ENCODE measurements at regions not wholly inside any gene's neighbourhood (a gene's known extent, or its start where the extent isn't known, plus 50 kb on each side); places are given as distances from the start of the nearest gene placed in this dataset.
"Not testable (repeated sequence)": the region's sequence is repeated elsewhere in the genome, so short reads cannot be mapped to it uniquely, and the experiment has no call there.

DNA sequence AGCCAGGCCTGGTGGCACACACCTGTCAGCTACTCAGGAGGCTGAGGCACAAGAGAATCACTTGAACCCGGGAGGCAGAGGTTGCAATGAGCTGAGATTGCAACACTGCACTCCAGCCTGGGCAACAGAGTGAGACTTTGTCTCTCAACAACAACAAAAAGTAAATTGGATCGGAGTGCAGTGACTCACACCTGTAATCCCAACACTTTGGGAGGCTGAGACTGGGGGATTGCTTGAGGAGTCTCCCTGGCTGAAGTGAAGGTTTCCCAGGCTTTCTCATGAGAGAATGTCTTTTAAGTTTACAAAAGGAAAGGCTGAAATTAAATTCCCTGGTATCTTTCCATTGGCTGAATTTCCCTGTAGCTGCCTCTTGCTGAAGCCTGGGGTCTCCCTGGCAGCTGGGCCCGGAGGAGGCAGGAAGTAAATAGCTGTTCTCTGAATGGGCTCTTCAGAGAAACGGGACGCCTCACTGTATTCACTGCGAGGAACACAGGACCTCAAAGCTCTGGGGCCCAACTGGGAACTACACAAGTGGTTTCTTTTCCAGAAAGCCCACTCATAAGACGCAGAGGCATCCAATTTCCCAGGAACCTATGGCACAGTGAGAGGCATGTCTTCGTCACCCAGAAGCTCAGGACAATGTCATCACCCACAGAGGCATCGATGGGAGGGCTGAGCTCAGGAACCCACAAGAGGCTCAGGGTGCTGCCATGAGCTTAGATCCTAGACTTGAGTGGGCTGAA, 77.4 kb upstream of the SMURF2 start:
- intact Hi-C loops (cut with DNase I): no loop called here
- ATAC-seq (no peak), DNase-seq (ENCODE audit: low spot score) (no peak)

DNA sequence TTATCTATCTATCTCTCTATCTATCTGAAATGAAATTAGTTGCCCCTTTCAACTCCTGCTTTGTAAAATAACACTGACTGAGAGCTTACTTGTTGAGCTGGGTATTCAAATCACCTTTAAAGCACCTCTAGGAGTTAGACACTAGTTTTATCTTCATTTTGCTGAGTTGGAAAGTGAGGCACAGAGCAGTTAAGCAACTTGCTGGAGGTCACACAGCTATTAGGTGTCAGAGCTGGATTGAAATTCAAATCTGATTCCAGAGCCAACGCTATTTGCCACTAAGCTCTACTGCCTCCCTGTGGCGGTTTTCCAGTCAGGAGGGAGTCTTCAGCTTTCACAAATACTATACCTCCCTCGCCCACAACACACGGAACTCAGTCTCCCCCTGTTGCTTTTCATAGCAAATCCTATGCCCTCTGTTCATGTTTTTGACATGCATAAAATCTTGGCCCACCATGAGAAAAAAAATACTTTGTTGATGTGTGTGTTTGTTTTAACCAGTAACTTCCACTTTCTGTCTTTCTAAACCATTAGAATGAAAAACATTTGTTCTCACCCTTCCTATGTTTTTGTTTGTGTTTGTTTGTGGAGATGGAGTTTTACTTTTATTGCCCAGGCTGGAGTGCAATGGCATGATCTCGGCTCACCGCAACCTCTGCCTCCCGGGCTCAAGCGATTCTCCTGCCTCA, 74.8 kb upstream of the SMURF2 start:
- DNase-seq (ENCODE audit: low spot score) (no peak), ATAC-seq (no peak)
- intact Hi-C loops (cut with DNase I): no loop called here

DNA sequence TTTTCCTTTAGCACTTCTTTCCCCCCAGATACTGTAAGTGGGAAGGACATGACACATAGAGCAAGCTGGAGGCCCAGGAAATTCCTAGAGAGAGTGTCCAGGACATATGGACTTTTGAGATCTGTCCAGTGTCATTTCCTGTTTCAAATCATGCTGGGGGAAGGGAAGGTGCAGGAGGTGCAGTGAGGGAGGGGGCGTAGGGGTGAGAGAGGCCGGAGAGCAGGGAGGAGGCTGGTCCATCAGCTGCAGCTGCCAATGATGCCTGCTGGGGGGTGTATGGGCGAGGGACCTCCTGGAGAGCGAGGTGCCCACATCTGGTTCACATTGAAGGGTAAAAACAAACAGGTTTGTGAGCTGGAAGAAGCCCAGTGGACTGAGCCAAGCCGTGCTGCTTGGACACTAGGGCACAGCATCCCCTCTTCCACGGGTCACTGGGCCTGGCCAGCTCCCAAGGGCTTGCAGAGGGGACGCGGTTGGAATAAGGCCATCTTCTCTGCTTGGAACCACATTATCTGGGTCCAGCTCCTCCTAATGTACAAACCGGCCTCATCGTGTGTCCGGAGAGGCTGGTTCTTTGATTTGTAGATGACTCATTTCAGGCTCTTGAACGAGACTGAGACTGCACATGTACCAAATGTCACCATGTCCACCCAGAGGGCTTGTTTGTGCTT, 70.4 kb upstream of the SMURF2 start:
- intact Hi-C loops (cut with DNase I): no loop called here
- ATAC-seq (peak; percentile 77), DNase-seq (ENCODE audit: low spot score) (no peak)

DNA sequence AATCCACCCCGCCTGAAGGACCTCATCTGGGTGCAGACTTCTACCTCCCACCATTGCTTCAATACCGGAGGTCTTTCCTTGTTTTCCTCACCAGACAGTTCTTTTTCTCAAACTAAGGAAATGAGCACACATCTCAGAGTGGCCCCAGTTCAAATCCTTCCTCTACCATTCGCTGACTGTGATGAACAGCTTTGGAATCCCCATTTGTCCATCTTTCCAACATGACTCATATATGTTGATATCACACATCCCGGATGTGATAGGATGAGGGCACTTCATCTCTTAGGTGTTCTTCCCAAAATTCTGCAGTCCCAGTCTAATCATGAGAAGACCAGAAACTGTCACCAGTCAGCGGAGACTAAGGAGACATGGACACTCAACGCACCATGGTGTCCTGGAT, 67.9 kb upstream of the SMURF2 start:
- DNase-seq (ENCODE audit: low spot score); intact Hi-C loops (cut with DNase I): not testable (repeated sequence)

GRCh38 chr17:64729201-64729600, 67.1 kb upstream of the SMURF2 start:
- no peak for DNase-seq (ENCODE audit: low spot score)
- intact Hi-C loops (cut with DNase I): no loop called here

More for the DNA sequence above, 67.9 kb upstream of the SMURF2 start:
- not testable (repeated sequence) for ATAC-seq

DNA sequence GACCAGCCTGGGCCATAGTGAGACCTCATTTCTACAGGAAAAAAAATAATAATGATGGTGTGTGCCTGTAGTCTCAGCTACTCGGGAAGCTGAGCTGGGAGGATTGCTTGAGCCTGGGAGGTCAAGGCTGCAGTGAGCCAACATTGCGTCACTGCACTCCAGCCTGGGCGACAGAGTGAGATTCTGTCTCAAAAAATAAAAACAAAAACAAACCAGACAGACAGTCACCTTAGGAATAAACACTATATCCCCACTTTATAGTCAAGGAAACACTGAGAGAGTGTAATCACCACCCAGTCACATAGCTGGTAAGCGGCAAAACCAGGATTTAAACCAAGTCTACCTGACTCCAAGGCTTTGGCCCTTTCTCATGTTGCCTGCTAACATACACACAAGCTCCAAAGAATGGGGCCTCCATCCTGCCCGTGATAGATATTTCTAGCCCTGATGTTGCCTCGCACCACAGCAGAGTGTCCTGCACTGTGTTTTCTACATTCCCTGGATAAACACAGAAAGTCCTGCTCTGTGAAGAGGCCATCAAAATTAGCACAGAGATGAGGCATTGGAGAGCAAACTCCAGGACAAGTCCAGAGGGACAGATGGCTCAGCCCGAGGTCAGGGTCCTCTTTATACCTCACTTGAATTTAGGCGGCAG, 66.1 kb upstream of the SMURF2 start:
- no peak for ATAC-seq
- intact Hi-C loops (cut with DNase I): no loop called here
- no peak for DNase-seq (ENCODE audit: low spot score)

More at GRCh38 chr17:64729201-64729600, 67.1 kb upstream of the SMURF2 start:
- no peak for ATAC-seq

GRCh38 chr17:64726025-64726424, 63.9 kb upstream of the SMURF2 start:
- intact Hi-C loops (cut with DNase I); DNase-seq (ENCODE audit: low spot score); ATAC-seq: not testable (repeated sequence)

DNA sequence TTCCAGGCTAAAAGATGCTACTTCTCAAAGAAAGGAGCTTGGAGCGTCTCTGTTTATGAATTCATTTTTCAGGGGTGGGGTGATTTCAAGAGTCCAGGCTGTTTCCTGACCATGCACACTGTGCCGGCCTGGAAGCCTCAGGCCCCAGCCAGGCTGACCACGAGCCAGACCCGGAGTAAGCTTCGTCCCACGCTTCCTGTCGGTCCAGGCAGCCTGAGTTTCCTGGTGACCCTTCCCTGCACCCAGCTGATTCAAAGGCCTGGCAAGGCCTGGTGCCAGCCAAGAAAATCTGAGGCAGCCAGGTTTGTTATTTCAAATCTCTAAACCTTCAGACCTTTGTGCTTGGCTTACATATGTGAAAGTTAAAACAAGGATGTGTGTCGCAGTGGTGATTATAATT, 62.1 kb upstream of the SMURF2 start:
- intact Hi-C loops (cut with DNase I); DNase-seq (ENCODE audit: low spot score): not testable (repeated sequence)
- ATAC-seq: peak; percentile 64

DNA sequence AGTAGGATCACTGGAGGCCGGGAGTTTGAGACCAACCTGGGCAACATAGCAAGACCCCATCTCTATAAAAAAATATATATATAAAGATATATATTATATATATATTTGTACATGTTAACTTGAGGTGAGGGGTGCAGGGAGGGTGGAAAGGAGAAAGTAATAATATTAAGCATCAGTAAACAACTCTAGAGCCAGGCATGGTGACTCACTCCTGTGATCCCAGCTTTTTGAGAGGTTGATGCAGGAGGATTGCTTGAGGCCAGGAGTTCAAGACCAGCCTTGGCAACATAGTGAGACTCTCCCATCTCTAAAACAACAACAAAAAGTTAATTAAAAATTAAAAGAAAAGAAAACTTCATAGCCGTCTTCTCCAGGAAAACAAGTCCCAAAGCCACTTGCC, 61.7 kb upstream of the SMURF2 start:
- ATAC-seq (no peak), DNase-seq (ENCODE audit: low spot score) (no peak)
- intact Hi-C loops (cut with DNase I): no loop called here

DNA sequence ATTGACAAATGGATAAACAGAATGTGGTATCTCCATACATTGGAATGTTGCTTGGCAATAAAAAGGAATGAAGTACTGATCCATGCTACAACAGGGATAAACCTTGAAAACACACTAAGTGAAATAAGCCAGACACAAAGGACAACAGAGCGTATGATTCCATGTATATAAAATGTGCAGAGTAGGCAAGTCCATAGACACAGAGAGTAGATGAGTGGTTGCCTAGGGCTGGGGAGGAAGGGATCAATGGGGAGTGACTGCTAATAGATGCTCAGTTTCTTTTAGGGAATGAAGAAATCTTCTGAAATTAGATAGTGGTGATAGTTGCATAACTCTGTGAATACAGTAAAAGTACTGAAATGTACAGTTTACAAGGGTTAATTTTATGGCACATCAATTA, 59.4 kb upstream of the SMURF2 start:
- ATAC-seq; intact Hi-C loops (cut with DNase I); DNase-seq (ENCODE audit: low spot score): not testable (repeated sequence)

DNA sequence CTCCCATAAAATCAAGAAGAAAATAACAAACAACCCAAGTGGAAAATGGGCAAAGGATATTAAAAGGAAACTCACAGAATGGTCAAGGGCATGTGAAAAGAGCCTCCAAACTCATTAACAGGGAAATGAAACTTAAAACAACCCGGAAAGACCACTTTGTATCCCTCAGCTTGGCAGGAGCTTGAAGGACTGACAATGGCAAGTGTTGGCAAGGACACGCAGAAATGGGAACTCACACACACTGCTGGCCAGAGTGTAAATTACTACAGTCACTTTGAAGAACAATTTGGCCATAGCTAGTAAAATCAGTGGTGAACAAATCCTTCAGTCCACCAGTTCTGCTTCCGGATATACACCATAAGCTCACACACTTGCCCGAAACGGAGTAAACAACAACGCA, 58.1 kb upstream of the SMURF2 start:
- DNase-seq (ENCODE audit: low spot score); ATAC-seq; intact Hi-C loops (cut with DNase I): not testable (repeated sequence)

GRCh38 chr17:64719517-64719916, 57.4 kb upstream of the SMURF2 start:
- DNase-seq (ENCODE audit: low spot score); intact Hi-C loops (cut with DNase I); ATAC-seq: not testable (repeated sequence)

- ATAC-seq; DNase-seq (ENCODE audit: low spot score); intact Hi-C loops (cut with DNase I): not testable (repeated sequence)
These were observed 56.7 kb upstream of the SMURF2 start for GRCh38 chr17:64718816-64719215.

- intact Hi-C loops (cut with DNase I): no loop called here
- ATAC-seq: no peak
These were observed 56.0 kb upstream of the SMURF2 start for GRCh38 chr17:64718058-64718457.

GRCh38 chr17:64716496-64716895, 54.4 kb upstream of the SMURF2 start:
- DNase-seq (ENCODE audit: low spot score); ATAC-seq: not testable (repeated sequence)

More at GRCh38 chr17:64718058-64718457, 56.0 kb upstream of the SMURF2 start:
- DNase-seq (ENCODE audit: low spot score): no peak

GRCh38 chr17:64713786-64714185, 51.7 kb upstream of the SMURF2 start:
- DNase-seq (ENCODE audit: low spot score); intact Hi-C loops (cut with DNase I): not testable (repeated sequence)
- ATAC-seq: peak; percentile 39

More at GRCh38 chr17:64716496-64716895, 54.4 kb upstream of the SMURF2 start:
- intact Hi-C loops (cut with DNase I): not testable (repeated sequence)

DNA sequence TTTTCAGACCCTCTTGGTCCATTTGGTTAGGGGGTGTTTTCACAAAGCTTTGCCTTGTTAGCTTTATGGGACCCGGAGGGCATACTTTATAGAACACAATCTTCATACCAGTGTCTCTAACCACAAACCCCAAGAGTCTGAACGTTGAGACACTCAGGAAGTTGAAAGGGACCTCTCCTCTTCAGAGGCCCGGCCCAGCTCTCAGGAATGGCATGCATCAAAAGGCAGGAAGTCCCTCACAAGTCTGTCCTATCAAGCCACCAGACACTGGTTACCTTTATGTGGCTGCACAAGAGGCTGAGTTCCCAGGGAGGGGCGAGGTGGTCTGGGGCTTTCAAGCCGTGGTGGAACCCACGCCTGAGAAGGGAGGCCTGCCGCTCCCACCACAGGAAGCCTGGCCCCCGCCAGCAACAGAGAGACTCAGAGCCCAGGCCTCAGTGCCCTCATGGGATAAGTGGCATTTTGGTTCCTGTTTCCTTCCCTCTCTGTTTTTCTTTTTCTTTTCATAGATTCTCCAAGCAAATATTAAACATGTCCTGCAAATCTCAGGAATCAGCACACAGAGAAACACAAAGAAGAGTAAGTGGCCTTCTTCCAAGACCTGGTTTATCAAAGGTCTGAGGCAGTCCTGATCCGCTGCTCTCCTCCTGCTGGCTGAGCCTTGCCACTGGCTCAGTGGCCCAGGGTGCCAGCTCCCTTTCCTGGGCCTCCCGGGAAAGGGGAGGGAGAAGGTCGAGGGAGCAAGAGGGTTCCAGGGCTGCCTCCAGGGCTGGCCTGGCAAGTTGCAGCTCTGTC, 50.6 kb upstream of the SMURF2 start:
- ATAC-seq; intact Hi-C loops (cut with DNase I); DNase-seq (ENCODE audit: low spot score): not testable (repeated sequence)

Measured in sciatic nerve (tissue), 2 donors.